ENCODE measurements at regions not wholly inside any gene's neighbourhood (a gene's known extent, or its start where the extent isn't known, plus 50 kb on each side); places are given as distances from the start of the nearest gene placed in this dataset.

DNA sequence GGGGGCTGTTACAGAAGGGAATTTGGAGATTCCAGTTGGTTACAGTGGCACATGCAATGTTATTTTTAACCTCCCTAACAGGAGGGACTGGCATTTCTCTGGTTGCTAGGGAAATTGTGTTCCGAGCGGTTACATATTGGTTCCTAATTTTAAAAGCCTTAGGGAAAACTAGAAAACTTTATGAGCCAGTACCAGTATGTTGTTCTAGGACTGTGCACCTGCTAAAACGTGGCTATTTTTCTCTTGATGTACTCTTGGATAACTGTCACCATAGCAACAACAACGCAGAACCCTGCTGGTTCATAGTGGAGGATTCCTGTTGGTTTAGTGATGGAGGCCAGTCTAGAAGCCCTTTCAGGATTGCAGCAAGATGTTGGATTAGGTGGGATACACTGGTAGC is 68.9 kb upstream of the PGBD5 start:
- ATAC-seq = no peak
- TF ChIP-seq TOX (CRISPR knock-in tag; IDR thresholded peaks at IDR 0.05; ENCODE audit: borderline replicate concordance) (no peak), ARNTL (CRISPR knock-in tag; IDR thresholded peaks at IDR 0.05; ENCODE audit: borderline replicate concordance, low read depth) (no peak), BACH2 (CRISPR knock-in tag; IDR thresholded peaks at IDR 0.05; ENCODE audit: borderline replicate concordance) (no peak), OSR1 (CRISPR knock-in tag; IDR thresholded peaks at IDR 0.05) (no peak), RARB (CRISPR knock-in tag; IDR thresholded peaks at IDR 0.05) (no peak), ESRRG (CRISPR knock-in tag; IDR thresholded peaks at IDR 0.05) (no peak), ZNF565 (CRISPR knock-in tag; conservative IDR thresholded peaks at IDR 0.05; ENCODE audit: low read depth) (no peak), GLIS3 (CRISPR knock-in tag; IDR thresholded peaks at IDR 0.05) (no peak), TCF4 (CRISPR knock-in tag; IDR thresholded peaks at IDR 0.05; ENCODE audit: borderline replicate concordance) (no peak), SNAI2 (CRISPR knock-in tag; IDR thresholded peaks at IDR 0.05) (no peak), CSDC2 (CRISPR knock-in tag; IDR thresholded peaks at IDR 0.05) (no peak), ISL1 (CRISPR knock-in tag; IDR thresholded peaks at IDR 0.05) (no peak), ZFP30 (CRISPR knock-in tag; IDR thresholded peaks at IDR 0.05) (no peak)
- TF ChIP-seq, protein P1, sequence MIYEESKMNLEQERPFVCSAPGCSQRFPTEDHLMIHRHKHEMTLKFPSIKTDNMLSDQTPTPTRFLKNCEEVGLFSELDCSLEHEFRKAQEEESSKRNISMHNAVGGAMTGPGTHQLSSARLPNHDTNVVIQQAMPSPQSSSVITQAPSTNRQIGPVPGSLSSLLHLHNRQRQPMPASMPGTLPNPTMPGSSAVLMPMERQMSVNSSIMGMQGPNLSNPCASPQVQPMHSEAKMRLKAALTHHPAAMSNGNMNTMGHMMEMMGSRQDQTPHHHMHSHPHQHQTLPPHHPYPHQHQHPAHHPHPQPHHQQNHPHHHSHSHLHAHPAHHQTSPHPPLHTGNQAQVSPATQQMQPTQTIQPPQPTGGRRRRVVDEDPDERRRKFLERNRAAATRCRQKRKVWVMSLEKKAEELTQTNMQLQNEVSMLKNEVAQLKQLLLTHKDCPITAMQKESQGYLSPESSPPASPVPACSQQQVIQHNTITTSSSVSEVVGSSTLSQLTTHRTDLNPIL (CRISPR knock-in tag; IDR thresholded peaks at IDR 0.05; ENCODE audit: low read depth) = no peak
- TF ChIP-seq, protein P2, sequence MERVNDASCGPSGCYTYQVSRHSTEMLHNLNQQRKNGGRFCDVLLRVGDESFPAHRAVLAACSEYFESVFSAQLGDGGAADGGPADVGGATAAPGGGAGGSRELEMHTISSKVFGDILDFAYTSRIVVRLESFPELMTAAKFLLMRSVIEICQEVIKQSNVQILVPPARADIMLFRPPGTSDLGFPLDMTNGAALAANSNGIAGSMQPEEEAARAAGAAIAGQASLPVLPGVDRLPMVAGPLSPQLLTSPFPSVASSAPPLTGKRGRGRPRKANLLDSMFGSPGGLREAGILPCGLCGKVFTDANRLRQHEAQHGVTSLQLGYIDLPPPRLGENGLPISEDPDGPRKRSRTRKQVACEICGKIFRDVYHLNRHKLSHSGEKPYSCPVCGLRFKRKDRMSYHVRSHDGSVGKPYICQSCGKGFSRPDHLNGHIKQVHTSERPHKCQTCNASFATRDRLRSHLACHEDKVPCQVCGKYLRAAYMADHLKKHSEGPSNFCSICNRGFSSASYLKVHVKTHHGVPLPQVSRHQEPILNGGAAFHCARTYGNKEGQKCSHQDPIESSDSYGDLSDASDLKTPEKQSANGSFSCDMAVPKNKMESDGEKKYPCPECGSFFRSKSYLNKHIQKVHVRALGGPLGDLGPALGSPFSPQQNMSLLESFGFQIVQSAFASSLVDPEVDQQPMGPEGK (CRISPR knock-in tag; IDR thresholded peaks at IDR 0.05; ENCODE audit: borderline replicate concordance) = no peak
- TF ChIP-seq, protein P3, sequence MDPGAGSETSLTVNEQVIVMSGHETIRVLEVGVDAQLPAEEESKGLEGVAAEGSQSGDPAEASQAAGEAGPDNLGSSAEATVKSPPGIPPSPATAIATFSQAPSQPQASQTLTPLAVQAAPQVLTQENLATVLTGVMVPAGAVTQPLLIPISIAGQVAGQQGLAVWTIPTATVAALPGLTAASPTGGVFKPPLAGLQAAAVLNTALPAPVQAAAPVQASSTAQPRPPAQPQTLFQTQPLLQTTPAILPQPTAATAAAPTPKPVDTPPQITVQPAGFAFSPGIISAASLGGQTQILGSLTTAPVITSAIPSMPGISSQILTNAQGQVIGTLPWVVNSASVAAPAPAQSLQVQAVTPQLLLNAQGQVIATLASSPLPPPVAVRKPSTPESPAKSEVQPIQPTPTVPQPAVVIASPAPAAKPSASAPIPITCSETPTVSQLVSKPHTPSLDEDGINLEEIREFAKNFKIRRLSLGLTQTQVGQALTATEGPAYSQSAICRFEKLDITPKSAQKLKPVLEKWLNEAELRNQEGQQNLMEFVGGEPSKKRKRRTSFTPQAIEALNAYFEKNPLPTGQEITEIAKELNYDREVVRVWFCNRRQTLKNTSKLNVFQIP (CRISPR knock-in tag; IDR thresholded peaks at IDR 0.05; ENCODE audit: borderline replicate concordance, low read depth) = no peak

- TF ChIP-seq PPARA (CRISPR knock-in tag; IDR thresholded peaks at IDR 0.05; ENCODE audit: borderline replicate concordance) (no peak), ZNF70 (CRISPR knock-in tag; IDR thresholded peaks at IDR 0.05) (no peak), RARB (CRISPR knock-in tag; IDR thresholded peaks at IDR 0.05) (no peak), ZC3H10 (CRISPR knock-in tag; IDR thresholded peaks at IDR 0.05) (no peak), CSDC2 (CRISPR knock-in tag; IDR thresholded peaks at IDR 0.05) (no peak), TOX (CRISPR knock-in tag; IDR thresholded peaks at IDR 0.05; ENCODE audit: borderline replicate concordance) (no peak), OSR1 (CRISPR knock-in tag; IDR thresholded peaks at IDR 0.05) (no peak), ESRRG (CRISPR knock-in tag; IDR thresholded peaks at IDR 0.05) (no peak), ZFP30 (CRISPR knock-in tag; IDR thresholded peaks at IDR 0.05) (no peak), ZNF8 (CRISPR knock-in tag; IDR thresholded peaks at IDR 0.05) (no peak), BACH2 (CRISPR knock-in tag; IDR thresholded peaks at IDR 0.05; ENCODE audit: borderline replicate concordance) (no peak)
- TF ChIP-seq, protein P1 (CRISPR knock-in tag; IDR thresholded peaks at IDR 0.05; ENCODE audit: low read depth) = no peak
- TF ChIP-seq, protein P2 (CRISPR knock-in tag; IDR thresholded peaks at IDR 0.05; ENCODE audit: borderline replicate concordance) = no peak
- TF ChIP-seq, protein P3 (CRISPR knock-in tag; IDR thresholded peaks at IDR 0.05; ENCODE audit: borderline replicate concordance, low read depth) = no peak
- TF ChIP-seq, protein P4, sequence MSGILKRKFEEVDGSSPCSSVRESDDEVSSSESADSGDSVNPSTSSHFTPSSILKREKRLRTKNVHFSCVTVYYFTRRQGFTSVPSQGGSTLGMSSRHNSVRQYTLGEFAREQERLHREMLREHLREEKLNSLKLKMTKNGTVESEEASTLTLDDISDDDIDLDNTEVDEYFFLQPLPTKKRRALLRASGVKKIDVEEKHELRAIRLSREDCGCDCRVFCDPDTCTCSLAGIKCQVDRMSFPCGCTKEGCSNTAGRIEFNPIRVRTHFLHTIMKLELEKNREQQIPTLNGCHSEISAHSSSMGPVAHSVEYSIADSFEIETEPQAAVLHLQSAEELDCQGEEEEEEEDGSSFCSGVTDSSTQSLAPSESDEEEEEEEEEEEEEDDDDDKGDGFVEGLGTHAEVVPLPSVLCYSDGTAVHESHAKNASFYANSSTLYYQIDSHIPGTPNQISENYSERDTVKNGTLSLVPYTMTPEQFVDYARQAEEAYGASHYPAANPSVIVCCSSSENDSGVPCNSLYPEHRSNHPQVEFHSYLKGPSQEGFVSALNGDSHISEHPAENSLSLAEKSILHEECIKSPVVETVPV (CRISPR knock-in tag; IDR thresholded peaks at IDR 0.05) = no peak
- ATAC-seq = no peak
Measured at GRCh38 chr1:230494514-230494913, 68.4 kb upstream of the PGBD5 start.
